Daoy (cell line): ENCODE measurements at regions not wholly inside any gene's neighbourhood (a gene's known extent, or its start where the extent isn't known, plus 50 kb on each side); places are given as distances from the start of the nearest gene placed in this dataset.
A peak's percentile ranks its signal among the peaks of the same experiment; 100 is the strongest.

Source experiments
- DNase-seq: peaks from one replicate; pipeline ENCODE4 v3.0.0-alpha.2; 2015; ENCODE audit warnings: low read depth

DNA sequence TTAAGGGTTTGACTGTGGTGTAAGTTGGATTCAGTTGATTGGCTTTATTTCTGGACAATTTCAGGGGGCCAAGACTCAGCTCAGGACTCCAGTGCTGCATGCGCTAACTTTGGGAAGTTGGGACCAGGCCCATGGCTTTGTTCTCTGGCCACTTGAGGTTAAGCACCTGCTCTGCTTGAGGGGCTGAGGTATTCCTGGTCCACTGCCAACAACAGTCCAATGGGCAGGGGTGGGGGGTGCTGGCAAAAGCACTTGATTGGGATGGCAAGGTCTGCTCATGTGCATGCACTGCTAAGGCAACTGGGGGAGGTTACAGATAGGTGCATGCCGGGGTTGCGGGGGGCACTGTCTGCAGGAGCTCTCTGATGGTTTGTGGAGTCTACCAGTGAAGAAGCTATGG lies 52.6 kb upstream of the ASB17 start:
- no peak for DNase-seq

DNA sequence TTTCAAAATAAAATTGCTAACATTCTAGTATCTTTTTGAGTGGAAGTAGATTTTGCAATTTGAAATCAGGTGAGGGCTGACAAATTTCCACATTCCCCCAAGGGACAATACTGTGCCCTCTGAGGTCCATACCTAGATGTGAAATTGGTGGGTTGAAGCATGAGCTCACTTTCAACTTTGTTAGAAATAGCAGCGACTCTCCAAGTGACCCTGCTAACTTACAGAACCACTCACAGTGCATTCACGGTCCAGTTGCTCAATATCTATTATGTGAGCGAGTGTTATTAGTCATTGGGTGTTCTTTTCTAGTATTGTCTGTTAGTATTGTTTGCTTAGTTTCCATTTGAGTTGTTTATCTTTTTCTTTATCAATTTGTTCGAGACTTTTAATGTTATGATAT lies 53.6 kb upstream of the ASB17 start:
- DNase-seq: no peak

DNA sequence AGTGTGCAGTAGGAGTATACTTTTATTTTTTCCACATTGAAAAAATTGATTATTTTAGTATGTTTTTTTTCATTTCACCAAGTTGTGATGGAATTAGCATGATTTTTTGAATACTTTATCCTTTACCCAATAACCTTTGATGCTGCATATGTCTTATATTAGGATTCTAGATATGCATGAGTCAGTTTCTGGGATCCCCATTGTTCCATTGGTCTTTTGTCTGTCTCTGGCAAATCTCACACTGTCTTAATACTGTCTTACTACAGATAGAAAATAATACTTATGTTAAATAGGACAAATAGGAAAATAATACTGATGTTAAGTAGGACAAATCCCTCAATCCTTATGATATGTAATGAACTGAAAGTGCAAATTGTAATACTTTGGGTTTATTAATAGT lies 54.3 kb upstream of the ASB17 start:
- DNase-seq: no peak

DNA sequence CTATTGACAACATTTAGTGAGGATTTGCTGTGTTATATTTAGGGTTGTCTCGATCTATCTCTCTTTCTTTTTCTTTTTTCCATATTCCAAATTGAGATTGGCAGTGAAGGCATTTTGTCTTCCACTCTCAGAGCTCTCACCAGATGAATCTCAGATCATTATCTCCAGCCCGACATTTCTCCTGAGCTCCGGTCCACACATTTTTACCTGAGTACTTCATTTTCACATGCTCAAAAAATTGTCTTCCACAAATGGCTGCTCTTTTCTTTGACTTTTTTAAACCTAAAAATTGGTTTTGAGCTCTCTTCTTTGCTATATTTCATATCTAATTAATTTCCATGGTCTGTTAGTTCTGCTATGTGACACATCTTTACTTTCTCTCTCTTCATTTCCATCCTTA lies 56.9 kb upstream of the ASB17 start:
- DNase-seq: no peak

DNA sequence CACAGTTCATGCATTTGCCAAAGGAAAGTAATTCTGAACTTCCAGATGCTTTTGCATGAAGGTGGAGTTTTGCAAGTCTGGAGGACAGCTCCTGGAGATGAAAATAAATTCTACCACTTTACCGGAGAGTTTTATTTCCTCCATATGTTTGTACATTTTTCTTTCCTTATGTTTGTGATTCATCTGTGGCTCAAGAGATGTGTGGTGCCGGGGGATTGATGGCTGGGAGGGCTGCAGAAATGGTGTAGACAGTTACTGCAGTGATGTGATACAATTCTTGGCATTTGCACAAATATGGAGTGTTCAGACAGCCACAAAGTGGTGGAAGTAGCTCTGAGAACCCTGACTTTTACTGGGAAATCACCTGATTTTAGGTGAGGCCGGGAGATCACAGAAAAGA lies 58.5 kb upstream of the ASB17 start:
- DNase-seq: no peak

DNA sequence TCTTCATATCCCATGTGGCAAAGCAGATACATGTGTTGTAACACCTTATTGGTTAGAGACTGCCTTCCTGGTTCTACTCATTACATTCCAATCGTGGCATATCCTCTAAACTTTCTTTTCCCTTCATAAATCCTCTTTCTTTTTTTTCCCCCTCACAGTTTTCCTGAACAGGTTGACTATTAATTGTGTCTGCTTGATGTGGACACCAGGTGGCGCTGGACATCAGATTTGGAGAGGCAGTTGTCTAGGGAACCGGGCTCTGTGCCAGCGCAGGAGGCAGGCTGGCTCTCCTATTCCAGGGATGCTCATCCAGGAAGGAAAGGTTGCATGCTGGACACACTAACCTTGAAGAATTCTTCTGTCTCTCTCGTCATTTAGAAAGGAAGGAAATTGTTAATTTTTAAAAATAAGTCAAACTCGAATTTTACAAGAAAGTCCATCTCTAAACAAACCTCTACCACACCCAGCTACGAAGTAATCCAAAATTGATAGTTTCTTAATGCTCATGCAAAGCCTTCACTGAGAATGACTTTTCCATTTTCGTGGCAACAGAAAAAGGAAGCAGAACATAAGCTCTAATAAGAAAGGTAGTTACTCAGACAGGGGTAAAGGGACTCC lies 59.4 kb upstream of the ASB17 start:
- peak; percentile 91 for DNase-seq

DNA sequence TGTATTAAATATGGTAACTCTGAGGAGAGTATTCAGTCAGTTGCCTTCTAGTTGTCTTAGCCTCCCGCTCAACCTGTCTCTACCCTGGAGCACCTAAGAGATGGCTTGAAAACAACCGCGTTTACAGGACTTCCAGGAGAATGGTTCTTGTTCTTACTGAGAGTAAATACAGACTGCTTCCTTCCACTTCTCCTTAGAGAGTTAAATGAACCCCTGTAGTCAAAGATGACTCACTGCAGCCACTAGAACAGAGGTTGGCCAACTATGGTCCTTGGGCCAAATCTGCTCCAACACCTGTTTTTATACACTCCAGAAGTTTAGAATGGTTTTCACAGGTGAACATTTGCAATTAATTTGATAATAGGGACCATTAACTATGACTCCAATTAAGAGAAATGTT lies 60.1 kb upstream of the ASB17 start:
- DNase-seq: peak; percentile 19

DNA sequence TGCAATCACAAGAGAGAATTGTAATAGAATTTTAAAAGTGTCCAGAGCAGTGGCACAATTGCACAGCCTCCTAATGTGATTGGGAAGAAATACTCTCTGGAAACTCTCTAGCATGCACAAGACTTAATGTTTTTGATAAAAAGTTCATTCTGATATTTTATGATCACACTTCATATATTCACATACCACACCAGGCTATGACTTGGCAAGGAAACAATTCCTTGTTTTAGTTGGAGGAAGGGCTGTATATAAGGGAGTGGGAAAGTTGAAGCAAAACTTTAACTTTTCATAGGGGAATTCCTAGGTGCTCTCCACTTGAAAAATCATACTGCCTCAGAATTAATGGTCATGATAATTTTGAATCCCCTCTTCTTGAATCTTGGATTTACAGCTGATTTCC lies 61.5 kb upstream of the ASB17 start:
- DNase-seq: no peak

DNA sequence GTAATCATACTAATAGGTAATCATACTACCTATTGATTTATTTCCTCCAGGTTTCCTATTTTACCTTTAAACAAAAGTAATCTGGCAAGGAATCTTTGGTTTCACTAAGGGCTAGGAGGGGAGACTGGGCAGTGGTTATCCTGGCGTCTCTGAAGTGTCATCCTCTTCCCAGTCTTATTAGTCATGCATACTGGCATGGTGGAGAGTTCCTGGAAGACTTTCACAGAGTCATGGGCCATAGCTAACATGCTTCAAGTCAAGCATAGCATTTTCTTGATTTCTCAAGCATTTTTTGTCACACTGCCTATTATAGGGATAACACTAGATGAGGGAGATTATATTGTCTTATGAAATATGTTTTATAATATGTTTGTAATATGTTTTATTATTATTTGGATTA lies 64.0 kb upstream of the ASB17 start:
- DNase-seq: no peak

DNA sequence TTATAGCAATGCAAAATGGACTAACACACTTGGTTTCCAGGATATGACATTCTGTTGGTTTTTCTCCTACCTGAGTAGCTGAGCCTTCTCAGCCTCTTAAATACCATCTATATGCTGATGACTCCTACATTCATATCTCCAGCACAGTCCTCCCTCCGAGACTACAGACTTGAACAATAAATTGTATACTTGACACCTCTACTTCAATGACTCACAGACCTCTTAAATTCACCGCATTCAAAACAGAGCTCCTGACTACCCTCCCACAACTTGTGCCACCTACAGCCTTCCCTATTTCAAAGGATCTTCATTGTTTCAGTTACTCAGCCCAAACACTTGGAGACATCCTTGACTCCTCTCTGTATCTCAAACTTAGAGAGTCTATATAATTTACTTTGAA lies 66.8 kb upstream of the ASB17 start:
- DNase-seq: peak; percentile 28

DNA sequence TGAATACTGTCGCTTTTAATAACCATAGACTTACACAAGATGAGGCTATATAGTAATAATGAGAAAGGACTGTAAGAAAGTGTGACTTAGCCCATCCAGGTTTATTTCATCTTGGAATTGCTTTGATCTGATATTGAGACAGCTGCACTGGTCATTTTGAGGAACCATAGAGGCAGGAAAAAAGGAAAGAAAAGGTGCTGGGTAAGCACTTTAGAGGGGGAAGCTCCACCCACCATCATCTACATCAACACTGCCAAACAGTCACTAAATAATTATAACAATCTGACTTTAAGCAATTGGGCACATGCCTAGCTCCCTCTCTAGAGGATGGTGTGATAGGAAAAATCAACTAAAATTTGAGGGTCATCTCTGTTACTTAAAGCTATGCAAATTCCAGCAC lies 70.6 kb upstream of the ST6GALNAC3 start:
- DNase-seq: no peak

DNA sequence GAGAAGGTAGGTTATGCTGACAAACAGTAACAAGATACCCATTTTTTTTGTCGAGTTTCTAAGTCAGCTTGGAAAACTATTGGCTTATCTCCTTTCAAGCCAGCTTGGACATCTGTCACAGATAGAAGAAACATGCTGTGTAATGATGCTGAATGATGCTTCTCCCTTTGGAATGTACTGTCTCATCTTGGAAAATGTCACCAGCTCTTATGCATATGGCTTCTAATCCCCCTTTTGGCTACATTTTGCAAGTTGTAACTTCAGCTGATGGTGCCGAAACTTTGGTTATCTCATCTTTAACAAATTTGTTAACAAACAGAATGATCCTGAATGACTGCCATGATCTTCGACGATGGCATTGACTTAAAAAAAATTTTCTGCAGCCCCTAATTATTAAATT lies 68.8 kb upstream of the ST6GALNAC3 start:
- no peak for DNase-seq

DNA sequence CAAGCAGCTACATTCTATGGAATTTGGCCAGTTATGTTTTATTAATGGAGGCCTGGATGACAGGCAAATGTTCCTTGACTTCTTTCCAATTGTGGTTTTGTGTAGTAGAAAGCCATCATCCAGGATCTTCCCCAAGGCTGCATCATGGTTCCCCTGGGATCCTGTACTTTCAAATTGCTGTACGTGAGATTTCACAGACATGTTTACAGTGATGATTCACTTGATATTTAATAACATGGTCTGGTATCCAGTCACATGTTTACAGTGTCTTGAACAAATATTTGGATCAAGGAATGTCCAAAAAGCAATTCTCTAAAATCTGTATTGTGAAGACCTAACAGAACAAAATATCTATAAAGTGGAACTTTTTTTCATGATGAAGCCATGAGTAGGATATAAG lies 68.3 kb upstream of the ST6GALNAC3 start:
- DNase-seq: peak; percentile 19

DNA sequence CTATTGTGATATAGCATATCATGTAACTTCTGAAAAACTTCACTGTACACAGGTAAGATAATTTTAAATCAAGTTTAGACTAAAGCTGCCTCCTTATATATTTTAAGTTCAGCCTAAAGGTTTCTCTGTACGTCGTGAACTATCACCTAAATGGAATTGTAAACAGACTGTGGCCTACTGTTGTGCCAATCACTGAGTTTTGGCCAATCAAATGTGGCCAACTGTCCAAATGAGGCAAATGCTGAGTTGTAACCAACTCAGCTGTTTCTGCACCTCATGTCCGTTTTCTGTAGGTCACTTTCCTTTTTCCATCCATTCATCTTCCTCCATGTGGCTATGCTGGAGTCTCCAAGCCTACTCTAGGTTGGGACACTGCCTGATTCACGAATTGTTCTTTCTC lies 63.7 kb upstream of the ST6GALNAC3 start:
- DNase-seq: no peak

DNA sequence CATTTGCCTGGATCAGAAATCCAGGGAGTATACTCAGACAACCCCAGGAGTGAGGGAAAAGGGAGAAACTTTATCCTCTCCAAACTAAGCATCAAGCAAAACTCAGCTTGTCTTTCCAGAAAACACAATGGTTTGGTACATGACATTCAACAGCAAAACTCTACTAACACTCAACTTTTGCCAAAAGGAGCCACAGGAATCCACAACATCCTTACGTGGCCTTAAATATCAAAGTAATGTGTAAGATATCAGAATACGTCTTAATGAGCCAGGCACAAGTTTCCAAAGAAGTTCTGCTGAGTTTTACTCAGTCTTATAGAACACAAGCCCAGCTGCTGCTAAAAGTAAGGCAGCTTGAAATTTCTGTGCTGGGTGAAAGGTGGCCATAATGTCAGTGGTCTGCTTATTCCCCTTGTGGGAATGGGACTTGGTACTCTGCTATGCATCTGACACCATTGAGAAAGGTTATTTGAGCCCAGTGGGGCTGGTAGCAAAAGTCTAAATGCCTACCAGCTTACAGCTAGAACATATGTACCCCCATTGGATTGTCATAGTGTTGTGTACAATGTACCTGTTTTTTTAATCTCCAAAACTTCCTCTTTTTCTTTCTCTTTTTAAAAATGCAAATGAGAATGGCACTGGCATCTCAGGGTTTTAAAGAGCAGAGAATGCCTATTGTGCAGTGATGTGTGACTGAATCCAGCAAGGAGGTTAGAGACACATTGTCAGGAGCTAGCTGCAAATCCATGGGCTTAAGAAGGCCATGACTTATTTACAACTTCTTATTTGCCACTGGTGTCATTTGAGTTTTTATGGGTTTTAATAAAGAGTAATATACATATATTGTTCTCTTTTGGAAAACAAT lies 62.0 kb upstream of the ST6GALNAC3 start:
- no peak for DNase-seq

DNA sequence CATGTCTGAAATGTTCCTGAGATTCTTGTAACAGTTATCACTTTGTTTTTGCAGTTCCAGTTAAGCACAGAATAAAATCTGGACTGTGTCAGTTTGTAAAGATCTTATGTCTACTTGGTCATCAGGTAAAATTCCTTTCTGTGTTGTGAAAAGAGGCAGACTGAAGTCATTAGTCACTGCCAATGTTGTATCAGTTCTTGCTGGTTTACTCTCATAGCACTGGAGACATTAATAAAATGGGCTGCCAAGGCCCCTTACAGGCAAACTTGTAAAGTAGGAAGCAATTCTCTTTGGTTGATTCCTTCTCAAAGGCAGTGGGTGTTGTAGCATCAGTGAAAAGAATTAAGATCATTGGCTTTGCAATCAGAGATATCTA lies 61.4 kb upstream of the ST6GALNAC3 start:
- DNase-seq: no peak

DNA sequence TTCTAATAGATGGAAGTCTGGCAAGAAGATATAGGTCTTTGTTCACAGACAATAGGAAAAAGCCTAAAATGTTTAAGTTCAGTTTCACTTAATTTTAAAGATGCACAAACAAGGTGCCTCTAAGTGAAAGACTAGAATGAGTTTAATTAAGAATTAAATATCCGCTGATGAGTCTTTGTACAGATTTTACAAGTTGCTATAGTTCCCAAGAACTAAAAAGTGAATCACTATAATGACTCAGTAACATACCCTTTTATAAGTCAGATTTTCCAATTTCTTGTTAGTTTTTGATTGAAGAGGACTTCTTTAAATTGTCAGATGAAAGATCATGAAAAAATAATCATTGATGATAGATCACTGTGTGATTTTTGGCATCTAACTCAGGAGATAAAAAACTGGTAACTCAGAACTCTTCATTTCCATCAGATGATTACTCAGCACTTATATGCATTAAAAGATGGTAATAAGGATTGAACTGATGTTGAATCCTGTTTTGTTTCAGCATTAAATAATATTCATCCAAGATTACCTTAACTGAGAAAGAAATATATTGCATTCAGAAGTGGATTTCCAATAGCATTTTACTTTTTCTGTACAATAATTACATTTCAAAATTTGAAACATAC lies 59.0 kb upstream of the ST6GALNAC3 start:
- DNase-seq: no peak

DNA sequence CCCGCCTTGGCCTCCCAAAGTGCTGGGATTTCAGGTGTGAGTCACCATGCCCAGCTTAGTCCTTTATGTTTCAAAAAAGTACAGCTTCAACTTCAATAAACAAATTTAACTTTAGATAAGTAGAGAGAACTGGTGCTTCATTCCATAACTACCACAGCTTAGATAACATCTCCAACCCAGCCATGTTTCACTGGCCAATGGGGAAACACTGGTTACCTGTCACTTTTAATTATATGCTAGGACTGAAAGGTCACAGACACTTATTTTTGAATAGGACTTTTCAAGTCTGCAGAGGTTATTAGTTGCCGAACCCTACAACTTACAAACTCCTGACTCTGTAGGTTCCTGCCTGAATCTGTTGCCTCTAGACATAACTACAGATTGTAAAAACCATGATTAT lies 56.5 kb upstream of the ST6GALNAC3 start:
- DNase-seq: no peak

DNA sequence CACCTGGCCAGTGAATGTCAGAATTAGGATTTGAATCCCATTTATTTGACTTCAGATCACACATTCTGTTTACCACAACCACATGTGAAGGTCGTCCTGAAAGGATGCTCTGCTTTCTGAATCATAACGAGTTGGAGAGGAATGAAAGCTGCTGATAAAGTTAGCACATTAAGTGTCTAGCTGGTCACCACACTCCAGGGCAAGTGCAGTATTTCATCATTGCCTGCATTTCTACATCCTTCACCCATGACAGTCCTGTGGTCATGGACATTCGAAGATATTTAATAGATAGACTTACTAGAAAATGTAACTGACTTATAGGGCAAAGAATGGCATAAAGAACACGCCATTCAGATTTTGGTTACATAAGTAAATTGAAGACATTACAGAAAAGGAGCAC lies 52.7 kb upstream of the ST6GALNAC3 start:
- no peak for DNase-seq

DNA sequence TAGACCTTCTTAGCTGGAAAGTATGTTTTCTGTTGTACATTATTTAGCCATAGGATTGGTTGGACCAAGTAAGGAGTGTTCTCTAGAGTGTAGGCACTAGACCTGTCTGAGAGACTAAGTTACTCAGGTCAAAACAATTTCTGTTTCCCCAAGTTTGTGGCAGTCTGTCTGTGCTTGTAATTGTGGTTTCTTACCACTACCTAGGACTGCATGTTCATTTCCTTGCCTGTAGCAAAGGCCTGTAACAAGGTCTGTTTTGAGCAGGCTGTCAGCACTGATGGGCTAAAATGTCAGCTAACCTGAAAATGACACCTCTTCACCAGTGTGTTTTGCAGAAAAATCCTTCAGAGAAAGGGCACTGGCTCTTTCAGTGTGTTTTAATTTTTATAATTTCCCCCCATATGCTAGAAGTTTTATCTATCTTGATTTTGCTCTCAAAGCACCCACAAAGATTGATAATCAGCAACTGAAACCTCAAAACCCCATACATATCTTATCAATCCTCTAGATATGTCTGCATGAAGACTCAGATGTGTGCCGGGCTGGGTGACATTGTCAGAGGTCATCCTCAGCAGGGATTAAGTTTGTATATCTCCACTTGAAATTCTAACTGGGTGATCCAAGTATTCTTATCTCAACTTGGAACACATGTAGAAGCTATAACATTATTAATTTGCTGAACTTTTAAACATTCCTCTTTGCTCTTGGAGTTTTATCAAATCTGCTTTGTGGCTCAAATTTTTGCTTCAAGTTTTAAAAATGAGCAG lies 50.7 kb upstream of the ST6GALNAC3 start:
- peak; percentile 45 for DNase-seq
